Suprapubic skin (tissue), 4 donors: ENCODE measurements at regions not wholly inside any gene's neighbourhood (a gene's known extent, or its start where the extent isn't known, plus 50 kb on each side); places are given as distances from the start of the nearest gene placed in this dataset.

ENCODE experiments used
- CTCF ChIP-seq, 2 donors: fragments of 200-600 bp in 1 of 2; fragments of 450-650 bp in 1 of 2; sonication (generic) in 1 of 2; IDR thresholded peaks; one replicate each; pipeline ENCODE4 v1.5.1; 2016 to 2019; ENCODE audit warnings: antibody characterized with exemption in 2 of 2, mild to moderate bottlenecking in 1 of 2, moderate library complexity in 1 of 2
- POLR2A ChIP-seq, 2 donors: fragments of 450-650 bp; IDR thresholded peaks; one replicate each; pipeline ENCODE4 v1.6.1; 2017; ENCODE audit warnings: antibody characterized with exemption in 2 of 2, mild to moderate bottlenecking in 2 of 2, moderate library complexity in 2 of 2
- POLR2AphosphoS5 ChIP-seq, 3 donors: sonication (generic); formaldehyde crosslinking; IDR thresholded peaks; one replicate each; pipeline ENCODE4 v1.6.1; 2017; ENCODE audit warnings: antibody characterized with exemption in 3 of 3

DNA sequence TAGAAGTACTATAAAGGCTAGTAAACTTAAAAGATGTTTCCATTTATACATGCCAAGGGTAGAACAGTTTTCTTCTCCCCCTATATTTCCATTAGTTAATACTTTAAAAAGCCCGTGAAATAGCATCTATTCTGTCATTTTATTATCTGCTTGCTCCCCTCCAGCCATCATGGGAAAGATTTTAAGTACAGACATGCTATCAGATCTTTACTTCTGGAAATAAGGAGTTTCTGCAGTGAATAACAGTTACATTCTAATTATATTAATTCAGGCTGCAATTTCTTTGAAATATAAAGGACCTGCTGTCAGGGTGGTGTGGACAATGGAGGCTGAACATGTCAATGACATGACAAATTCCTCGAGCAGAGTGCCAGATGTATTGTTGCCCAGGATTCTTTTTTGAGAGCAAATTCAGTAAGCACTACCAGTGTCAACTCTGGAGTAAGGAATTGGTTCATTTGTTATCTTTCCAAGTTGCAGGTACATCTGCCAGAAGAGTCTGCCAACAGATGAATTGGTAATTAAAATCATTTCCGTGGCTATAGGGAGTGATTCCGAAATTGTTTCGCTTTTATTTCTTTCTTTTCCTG lies 151.3 kb downstream of the BTG1 start:
- TF ChIP-seq CTCF (IDR thresholded peaks at IDR 0.05): no peak
- no peak for TF ChIP-seq POLR2AphosphoS5 (IDR thresholded peaks at IDR 0.05)
- no peak for TF ChIP-seq POLR2A (IDR thresholded peaks at IDR 0.05)
